ENCODE measurements at regions not wholly inside any gene's neighbourhood (a gene's known extent, or its start where the extent isn't known, plus 50 kb on each side); places are given as distances from the start of the nearest gene placed in this dataset.

GRCh38 chr2:237190966-237191713 is 105.5 kb downstream of the COPS8 start:
- Histone ChIP-seq H3K4me1 (ENCODE audit: control insufficient read depth, insufficient read depth, low read length) (no peaks in the 10 kb centered on the region), H3K27me3 (ENCODE audit: control insufficient read depth, insufficient read depth, low read length) (no peaks in the 10 kb centered on the region), H3K9me3 (ENCODE audit: control insufficient read depth, insufficient read depth, low read length) (no peaks in the 10 kb centered on the region), H3K9ac (ENCODE audit: low read depth, low read length) (no peak overlapping the region), H3K36me3 (ENCODE audit: control insufficient read depth, insufficient read depth, low read length) (no peaks in the 10 kb centered on the region), H3K4me3 (ENCODE audit: low read depth, low read length) (no peak overlapping the region)

GRCh38 chr2:237191714-237192081 is 106.0 kb downstream of the COPS8 start:
- Histone ChIP-seq H3K4me3 (ENCODE audit: low read depth, low read length) (no peak overlapping the region), H3K27me3 (ENCODE audit: control insufficient read depth, insufficient read depth, low read length) (no peaks in the 10 kb centered on the region), H3K4me1 (ENCODE audit: control insufficient read depth, insufficient read depth, low read length) (peaks cover under 1% of the 10 kb centered on the region), H3K36me3 (ENCODE audit: control insufficient read depth, insufficient read depth, low read length) (no peaks in the 10 kb centered on the region), H3K9me3 (ENCODE audit: control insufficient read depth, insufficient read depth, low read length) (no peaks in the 10 kb centered on the region), H3K9ac (ENCODE audit: low read depth, low read length) (no peak overlapping the region)

- H3K36me3 ChIP-seq (ENCODE audit: control insufficient read depth, insufficient read depth, low read length) = no peaks in the 10 kb centered on the region
- no peak overlapping the region for H3K9ac ChIP-seq (ENCODE audit: low read depth, low read length)
- no peaks in the 10 kb centered on the region for H3K9me3 ChIP-seq (ENCODE audit: control insufficient read depth, insufficient read depth, low read length)
- peaks cover 12% of the 10 kb centered on the region for H3K4me1 ChIP-seq (ENCODE audit: control insufficient read depth, insufficient read depth, low read length)
- no peaks in the 10 kb centered on the region for H3K27me3 ChIP-seq (ENCODE audit: control insufficient read depth, insufficient read depth, low read length)
- H3K4me3 ChIP-seq (ENCODE audit: low read depth, low read length) = no peak overlapping the region
Observed at GRCh38 chr2:237192881-237193280, 107.2 kb downstream of the COPS8 start.

- Histone ChIP-seq H3K4me3 (ENCODE audit: low read depth, low read length) (no peak overlapping the region), H3K36me3 (ENCODE audit: control insufficient read depth, insufficient read depth, low read length) (no peaks in the 10 kb centered on the region), H3K4me1 (ENCODE audit: control insufficient read depth, insufficient read depth, low read length) (peaks cover 16% of the 10 kb centered on the region), H3K9ac (ENCODE audit: low read depth, low read length) (no peak overlapping the region), H3K9me3 (ENCODE audit: control insufficient read depth, insufficient read depth, low read length) (no peaks in the 10 kb centered on the region), H3K27me3 (ENCODE audit: control insufficient read depth, insufficient read depth, low read length) (no peaks in the 10 kb centered on the region)
Observed at GRCh38 chr2:237193436-237193835, 107.7 kb downstream of the COPS8 start.

GRCh38 chr2:237194081-237194480 is 108.4 kb downstream of the COPS8 start:
- no peaks in the 10 kb centered on the region for H3K27me3 ChIP-seq (ENCODE audit: control insufficient read depth, insufficient read depth, low read length)
- H3K9ac ChIP-seq (ENCODE audit: low read depth, low read length) = no peak overlapping the region
- H3K36me3 ChIP-seq (ENCODE audit: control insufficient read depth, insufficient read depth, low read length) = no peaks in the 10 kb centered on the region
- H3K9me3 ChIP-seq (ENCODE audit: control insufficient read depth, insufficient read depth, low read length) = no peaks in the 10 kb centered on the region
- H3K4me3 ChIP-seq (ENCODE audit: low read depth, low read length) = no peak overlapping the region
- peaks cover 22% of the 10 kb centered on the region for H3K4me1 ChIP-seq (ENCODE audit: control insufficient read depth, insufficient read depth, low read length)

DNA sequence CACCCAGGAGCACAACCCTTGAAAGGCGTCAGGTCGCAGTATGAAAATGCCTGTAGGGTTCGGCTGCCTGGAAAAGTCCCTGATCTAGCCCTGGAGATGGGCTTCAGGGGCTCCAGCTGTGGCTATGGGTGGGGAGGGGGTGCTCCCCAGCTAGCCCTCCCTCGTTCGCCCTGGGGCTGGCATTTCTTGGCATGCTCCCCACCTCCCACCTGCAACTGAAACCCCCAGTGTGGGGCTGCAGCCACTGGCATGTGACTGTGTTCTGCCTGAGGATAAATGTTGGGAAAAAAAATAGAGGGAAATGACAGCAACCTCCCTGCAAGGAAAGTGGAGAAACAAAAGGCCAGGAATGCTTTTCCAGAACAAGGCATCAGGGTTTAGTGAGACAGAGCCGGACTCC is 109.2 kb downstream of the COPS8 start:
- Histone ChIP-seq H3K9ac (ENCODE audit: low read depth, low read length) (no peak overlapping the region), H3K4me1 (ENCODE audit: control insufficient read depth, insufficient read depth, low read length) (peaks cover 23% of the 10 kb centered on the region)

GRCh38 chr2:237195396-237196120 is 109.9 kb downstream of the COPS8 start:
- Histone ChIP-seq H3K4me1 (ENCODE audit: control insufficient read depth, insufficient read depth, low read length) (peaks cover 23% of the 10 kb centered on the region), H3K9me3 (ENCODE audit: control insufficient read depth, insufficient read depth, low read length) (peaks cover 3% of the 10 kb centered on the region), H3K36me3 (ENCODE audit: control insufficient read depth, insufficient read depth, low read length) (peaks cover 6% of the 10 kb centered on the region), H3K9ac (ENCODE audit: low read depth, low read length) (no peak overlapping the region), H3K4me3 (ENCODE audit: low read depth, low read length) (no peak overlapping the region), H3K27me3 (ENCODE audit: control insufficient read depth, insufficient read depth, low read length) (no peaks in the 10 kb centered on the region)

More for the DNA sequence above, 109.2 kb downstream of the COPS8 start:
- Histone ChIP-seq H3K4me3 (ENCODE audit: low read depth, low read length) (no peak overlapping the region), H3K9me3 (ENCODE audit: control insufficient read depth, insufficient read depth, low read length) (no peaks in the 10 kb centered on the region), H3K36me3 (ENCODE audit: control insufficient read depth, insufficient read depth, low read length) (no peaks in the 10 kb centered on the region), H3K27me3 (ENCODE audit: control insufficient read depth, insufficient read depth, low read length) (no peaks in the 10 kb centered on the region)

- no peak overlapping the region for H3K9ac ChIP-seq (ENCODE audit: low read depth, low read length)
- H3K9me3 ChIP-seq (ENCODE audit: control insufficient read depth, insufficient read depth, low read length) = peaks cover 5% of the 10 kb centered on the region
- H3K4me3 ChIP-seq (ENCODE audit: low read depth, low read length) = no peak overlapping the region
- no peaks in the 10 kb centered on the region for H3K27me3 ChIP-seq (ENCODE audit: control insufficient read depth, insufficient read depth, low read length)
- H3K36me3 ChIP-seq (ENCODE audit: control insufficient read depth, insufficient read depth, low read length) = peaks cover 9% of the 10 kb centered on the region
- peaks cover 23% of the 10 kb centered on the region for H3K4me1 ChIP-seq (ENCODE audit: control insufficient read depth, insufficient read depth, low read length)
Observed at GRCh38 chr2:237196409-237196808, 110.7 kb downstream of the COPS8 start.

- Histone ChIP-seq H3K27me3 (ENCODE audit: control insufficient read depth, insufficient read depth, low read length) (no peaks in the 10 kb centered on the region), H3K36me3 (ENCODE audit: control insufficient read depth, insufficient read depth, low read length) (peaks cover 9% of the 10 kb centered on the region), H3K4me3 (ENCODE audit: low read depth, low read length) (no peak overlapping the region), H3K4me1 (ENCODE audit: control insufficient read depth, insufficient read depth, low read length) (peaks cover 23% of the 10 kb centered on the region), H3K9ac (ENCODE audit: low read depth, low read length) (no peak overlapping the region), H3K9me3 (ENCODE audit: control insufficient read depth, insufficient read depth, low read length) (peaks cover 5% of the 10 kb centered on the region)
Observed at GRCh38 chr2:237196866-237197618, 111.4 kb downstream of the COPS8 start.

DNA sequence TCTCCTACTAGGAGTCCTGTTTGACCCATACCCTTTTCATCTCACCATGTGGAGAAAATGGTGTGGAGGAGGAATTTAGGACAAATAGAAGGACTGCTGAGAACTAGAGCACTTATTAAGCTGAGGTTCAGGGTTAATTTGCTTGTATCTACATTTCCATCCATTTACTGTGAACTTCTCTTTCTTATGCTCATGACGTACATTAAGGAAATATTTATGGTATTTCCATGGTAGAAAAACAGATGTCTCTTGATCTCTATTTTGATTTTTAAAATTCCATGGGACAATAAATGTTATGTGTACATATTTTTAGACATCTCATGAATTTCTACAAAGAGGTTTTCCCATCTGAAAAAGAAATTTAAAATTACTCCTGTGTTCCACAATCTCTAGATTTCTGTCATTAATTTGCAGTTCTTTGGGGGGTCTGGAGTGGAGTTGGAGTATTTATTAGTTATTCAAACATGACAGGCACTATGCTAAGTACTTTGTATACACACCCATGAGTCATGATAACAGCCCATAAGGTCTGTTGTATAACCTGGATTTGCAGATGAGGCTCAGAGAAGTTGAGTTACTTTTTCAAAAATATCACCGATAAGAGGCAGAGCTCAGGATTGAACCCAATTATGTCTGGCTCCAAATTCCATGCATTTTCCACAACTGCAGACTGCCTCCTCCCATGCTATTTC is 112.6 kb downstream of the COPS8 start:
- Histone ChIP-seq H3K36me3 (ENCODE audit: control insufficient read depth, insufficient read depth, low read length) (peaks cover 9% of the 10 kb centered on the region), H3K4me3 (ENCODE audit: low read depth, low read length) (no peak overlapping the region), H3K27me3 (ENCODE audit: control insufficient read depth, insufficient read depth, low read length) (no peaks in the 10 kb centered on the region), H3K4me1 (ENCODE audit: control insufficient read depth, insufficient read depth, low read length) (peaks cover 23% of the 10 kb centered on the region), H3K9ac (ENCODE audit: low read depth, low read length) (no peak overlapping the region), H3K9me3 (ENCODE audit: control insufficient read depth, insufficient read depth, low read length) (peaks cover 5% of the 10 kb centered on the region)

DNA sequence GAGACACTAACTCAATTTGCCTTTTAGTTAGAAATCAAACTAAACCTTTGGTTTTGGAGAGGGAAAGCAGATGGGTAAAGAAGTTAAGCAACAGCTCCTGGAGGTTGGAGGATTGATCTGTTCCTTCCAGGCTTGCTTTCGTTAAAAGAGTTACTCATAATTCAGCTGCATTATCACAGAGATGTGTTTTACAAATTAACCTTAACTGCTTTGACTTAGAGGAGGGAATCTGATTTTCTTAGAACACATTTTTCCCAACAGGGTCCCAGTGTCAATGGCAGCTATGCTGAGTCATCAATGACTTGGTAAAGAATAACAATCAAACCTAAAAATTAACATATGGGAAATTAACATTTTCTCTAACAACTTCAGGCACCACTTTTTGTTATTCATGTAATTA is 113.4 kb downstream of the COPS8 start:
- no peak overlapping the region for H3K9ac ChIP-seq (ENCODE audit: low read depth, low read length)
- H3K4me1 ChIP-seq (ENCODE audit: control insufficient read depth, insufficient read depth, low read length) = peaks cover 23% of the 10 kb centered on the region
- H3K4me3 ChIP-seq (ENCODE audit: low read depth, low read length) = no peak overlapping the region
- H3K27me3 ChIP-seq (ENCODE audit: control insufficient read depth, insufficient read depth, low read length) = peaks cover 2% of the 10 kb centered on the region
- H3K36me3 ChIP-seq (ENCODE audit: control insufficient read depth, insufficient read depth, low read length) = peaks cover 9% of the 10 kb centered on the region
- H3K9me3 ChIP-seq (ENCODE audit: control insufficient read depth, insufficient read depth, low read length) = peaks cover 5% of the 10 kb centered on the region
